Hepatocyte (in vitro differentiated cells): ENCODE measurements at regions not wholly inside any gene's neighbourhood (a gene's known extent, or its start where the extent isn't known, plus 50 kb on each side); places are given as distances from the start of the nearest gene placed in this dataset.

Source experiments
- CTCF ChIP-seq: fragments of 200-600 bp; sonication (generic); IDR thresholded peaks from 2 replicates; pipeline ENCODE4 v1.5.1; 2016; ENCODE audit warnings: antibody characterized with exemption, mild to moderate bottlenecking; ENCODE audit not compliant: poor library complexity
- EZH2 ChIP-seq: fragments of 200-600 bp; sonication (generic); IDR thresholded peaks from 2 replicates; pipeline ENCODE4 v1.6.1; 2016; ENCODE audit warnings: antibody characterized with exemption, mild to moderate bottlenecking, borderline replicate concordance

- no peak for TF ChIP-seq CTCF
- no peak for TF ChIP-seq EZH2
Measured at GRCh38 chr7:55623617-55624016, 51.3 kb upstream of the VOPP1 start.
